Lower leg skin (tissue), 3 donors: ENCODE measurements at regions not wholly inside any gene's neighbourhood (a gene's known extent, or its start where the extent isn't known, plus 50 kb on each side); places are given as distances from the start of the nearest gene placed in this dataset.

Experiments
- POLR2A ChIP-seq, 2 donors: fragments of 450-650 bp; IDR thresholded peaks; one replicate each; pipeline ENCODE4 v1.6.1; 2016 to 2017; ENCODE audit warnings: antibody characterized with exemption in 2 of 2, mild to moderate bottlenecking in 1 of 2, moderate library complexity in 1 of 2
- TF ChIP-seq, protein P1 (sequence below), 3 donors: fragments of 450-650 bp; IDR thresholded peaks; one replicate each; pipeline ENCODE4 v1.5.1; 2016; ENCODE audit warnings: antibody characterized with exemption in 3 of 3, mild to moderate bottlenecking in 3 of 3, moderate library complexity in 2 of 3

DNA sequence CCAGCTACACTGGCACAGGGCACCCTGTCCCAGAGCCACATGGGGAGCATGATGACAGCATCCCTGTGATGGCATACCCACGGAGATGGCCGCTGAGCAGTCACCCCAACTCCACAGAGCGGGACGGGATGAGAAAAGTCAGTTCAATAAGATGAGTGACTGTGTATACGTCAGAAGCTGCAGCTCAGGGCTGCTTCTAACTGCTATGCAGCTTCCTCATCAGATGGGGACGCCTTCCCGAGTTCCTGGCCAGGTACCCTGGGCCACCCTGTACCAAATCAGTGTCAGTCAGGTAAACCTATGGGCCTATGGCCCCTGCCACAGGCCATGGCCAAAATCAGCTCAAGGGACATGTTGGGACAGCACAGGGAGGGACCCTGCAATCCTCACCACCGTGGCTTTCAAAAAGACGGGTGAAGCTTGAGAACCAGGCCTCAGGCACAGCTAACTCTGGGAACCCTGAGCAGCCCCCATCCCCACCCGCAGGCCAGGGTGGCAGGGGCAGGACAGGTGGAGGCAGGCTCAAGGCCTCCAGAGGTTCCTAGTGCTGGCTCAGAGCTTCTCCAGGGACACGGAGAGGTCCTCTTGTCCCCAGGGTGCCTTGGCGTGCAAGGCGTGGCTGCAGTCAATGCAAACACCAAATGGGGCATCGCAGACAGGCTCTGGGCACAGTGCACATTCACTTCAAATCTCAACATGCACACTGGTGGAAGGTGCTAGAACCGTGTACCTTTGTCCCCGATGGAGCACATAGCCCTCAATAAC is 122.4 kb downstream of the TUBA3C start:
- TF ChIP-seq, protein P1, sequence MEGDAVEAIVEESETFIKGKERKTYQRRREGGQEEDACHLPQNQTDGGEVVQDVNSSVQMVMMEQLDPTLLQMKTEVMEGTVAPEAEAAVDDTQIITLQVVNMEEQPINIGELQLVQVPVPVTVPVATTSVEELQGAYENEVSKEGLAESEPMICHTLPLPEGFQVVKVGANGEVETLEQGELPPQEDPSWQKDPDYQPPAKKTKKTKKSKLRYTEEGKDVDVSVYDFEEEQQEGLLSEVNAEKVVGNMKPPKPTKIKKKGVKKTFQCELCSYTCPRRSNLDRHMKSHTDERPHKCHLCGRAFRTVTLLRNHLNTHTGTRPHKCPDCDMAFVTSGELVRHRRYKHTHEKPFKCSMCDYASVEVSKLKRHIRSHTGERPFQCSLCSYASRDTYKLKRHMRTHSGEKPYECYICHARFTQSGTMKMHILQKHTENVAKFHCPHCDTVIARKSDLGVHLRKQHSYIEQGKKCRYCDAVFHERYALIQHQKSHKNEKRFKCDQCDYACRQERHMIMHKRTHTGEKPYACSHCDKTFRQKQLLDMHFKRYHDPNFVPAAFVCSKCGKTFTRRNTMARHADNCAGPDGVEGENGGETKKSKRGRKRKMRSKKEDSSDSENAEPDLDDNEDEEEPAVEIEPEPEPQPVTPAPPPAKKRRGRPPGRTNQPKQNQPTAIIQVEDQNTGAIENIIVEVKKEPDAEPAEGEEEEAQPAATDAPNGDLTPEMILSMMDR (IDR thresholded peaks at IDR 0.05): no peak
- no peak for TF ChIP-seq POLR2A (IDR thresholded peaks at IDR 0.05)
